Astrocyte of the cerebellum (primary cell): ENCODE measurements at regions not wholly inside any gene's neighbourhood (a gene's known extent, or its start where the extent isn't known, plus 50 kb on each side); places are given as distances from the start of the nearest gene placed in this dataset.

ENCODE experiments used
- DNase-seq: peaks from one replicate; pipeline ENCODE4 v3.0.0-alpha.2; 2011; ENCODE audit warnings: low read depth
- H3K4me3 ChIP-seq: 2 replicates; pipeline ENCODE4 v1.5.1; 2011; ENCODE audit warnings: mild to moderate bottlenecking, low read depth, low read length, moderate library complexity
- CTCF ChIP-seq: IDR thresholded peaks from 2 replicates; pipeline ENCODE4 v1.5.1; 2012; ENCODE audit warnings: low read length, low read depth, moderate library complexity, mild to moderate bottlenecking; ENCODE audit errors: missing control alignments
- in situ Hi-C: cut with HindIII; loops from 2 replicates; pipeline ENCODE4 v1.10.0; 2017; ENCODE audit warnings: low sequenced_read_pairs

DNA sequence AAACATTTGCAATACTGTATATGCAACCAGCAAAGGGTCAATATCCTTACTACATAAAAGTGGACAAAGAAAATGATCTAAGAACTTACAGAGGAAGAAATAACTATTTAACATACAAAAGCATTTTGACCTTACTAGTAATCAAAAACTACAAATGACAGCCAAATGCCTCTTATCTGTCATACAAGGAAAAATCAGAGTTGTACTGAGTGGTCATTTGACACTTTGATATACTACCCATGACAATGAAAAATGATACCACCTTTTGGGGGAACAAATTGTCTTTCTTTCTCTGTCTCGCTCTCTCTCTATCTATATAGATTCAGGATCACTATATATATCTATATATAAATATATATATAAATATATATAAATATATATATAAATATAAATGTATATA is 50.4 kb upstream of the ZSWIM6 start:
- TF ChIP-seq CTCF, result no peak
- in situ Hi-C loops, result no loop called here
- no peak for DNase-seq

More for the DNA sequence above, 50.4 kb upstream of the ZSWIM6 start:
- no peak overlapping the region for H3K4me3 ChIP-seq
